K562 (cell line): ENCODE measurements at regions not wholly inside any gene's neighbourhood (a gene's known extent, or its start where the extent isn't known, plus 50 kb on each side); places are given as distances from the start of the nearest gene placed in this dataset.

ENCODE experiments used
- CBX5 ChIP-seq: IDR thresholded peaks from 2 replicates; pipeline ENCODE4 v1.6.1; 2014; ENCODE audit warnings: low read depth, borderline replicate concordance
- ETV6 ChIP-seq, 3 experiments: fragments of 150-350 bp in 1 of 3; sonication (generic) in 1 of 3; formaldehyde crosslinking in 1 of 3; IDR thresholded peaks; 2 replicates each; pipeline versions ENCODE4 v1.6.1 to v1.8.0; 2014 to 2022; ENCODE audit warnings: borderline replicate concordance in 2 of 3, low read depth in 2 of 3, antibody characterized with exemption in 1 of 3, low read length in 1 of 3, mild to moderate bottlenecking in 1 of 3, missing genetic modification reagents in 1 of 3
- FOXA1 ChIP-seq: fragments of 450-650 bp; IDR thresholded peaks from 2 replicates; pipeline ENCODE4 v1.6.1; 2016; ENCODE audit warnings: mild to moderate bottlenecking, borderline replicate concordance
- FOXA3 ChIP-seq, 2 experiments: fragments of 450-650 bp in 1 of 2; sonication (generic) in 1 of 2; formaldehyde crosslinking; IDR thresholded peaks in 1 of 2; conservative IDR thresholded peaks in 1 of 2; 2 replicates each; pipeline versions ENCODE4 v1.4.0 to v1.8.0; 2020 to 2022; ENCODE audit warnings: mild to moderate bottlenecking in 2 of 2, missing genetic modification reagents in 1 of 2
- HDAC3 ChIP-seq: fragments of 450-650 bp; IDR thresholded peaks from 2 replicates; pipeline ENCODE4 v1.6.1; 2018; ENCODE audit warnings: borderline replicate concordance, mild to moderate bottlenecking, moderate library complexity; ENCODE audit not compliant: partially characterized antibody
- MAFF ChIP-seq: IDR thresholded peaks from 2 replicates; pipeline ENCODE4 v1.6.1; 2012; ENCODE audit warnings: low read length, improper control_type of control experiment
- NCOA2 ChIP-seq, 2 experiments: fragments of 450-650 bp; IDR thresholded peaks; 2 replicates each; pipeline ENCODE4 v1.6.1; 2018; ENCODE audit warnings: mild to moderate bottlenecking in 2 of 2, moderate library complexity in 1 of 2; ENCODE audit not compliant: partially characterized antibody in 2 of 2
- NELFE ChIP-seq: IDR thresholded peaks from 2 replicates; pipeline ENCODE4 v1.6.1; 2011; ENCODE audit warnings: mild to moderate bottlenecking; ENCODE audit not compliant: insufficient read depth, insufficient read length
- NFRKB ChIP-seq: fragments of 450-650 bp; IDR thresholded peaks from 2 replicates; pipeline ENCODE4 v1.6.1; 2016; ENCODE audit warnings: low read depth
- PHF8 ChIP-seq: fragments of 200-600 bp; sonication (generic); IDR thresholded peaks from 2 replicates; pipeline ENCODE4 v1.6.1; 2012; ENCODE audit warnings: mixed run types, mild to moderate bottlenecking, inconsistent platforms, low read length, moderate library complexity, borderline replicate concordance
- RAD21 ChIP-seq, 2 experiments: fragments of 250-450 bp in 1 of 2; fragments of 450-650 bp in 1 of 2; sonication (Bioruptor Pico) in 1 of 2; formaldehyde crosslinking in 1 of 2; IDR thresholded peaks in 1 of 2; conservative IDR thresholded peaks in 1 of 2; 2 replicates each; pipeline versions ENCODE4 v1.4.0 to v1.8.0; 2020 to 2022; ENCODE audit warnings: mild to moderate bottlenecking in 2 of 2, moderate library complexity in 1 of 2
- TFAM ChIP-seq: fragments of 250-450 bp; sonication (Bioruptor Pico); conservative IDR thresholded peaks from 2 replicates; pipeline ENCODE4 v1.5.0; 2021; ENCODE audit warnings: mild to moderate bottlenecking, moderate library complexity
- ZNF134 ChIP-seq: fragments of 250-450 bp; sonication (Bioruptor Pico); conservative IDR thresholded peaks from 2 replicates; pipeline ENCODE4 v1.4.0; 2020
- ZNF146 ChIP-seq: IDR thresholded peaks from one replicate; pipeline ENCODE4 v1.6.1; 2018; ENCODE audit warnings: missing compliant biosample characterization; ENCODE audit not compliant: unreplicated experiment
- ZNF3 ChIP-seq: fragments of 250-450 bp; sonication (Bioruptor Pico); IDR thresholded peaks from 2 replicates; pipeline ENCODE4 v1.5.0; 2021; ENCODE audit warnings: mild to moderate bottlenecking, moderate library complexity
- ZNF407 ChIP-seq: fragments of 450-650 bp; IDR thresholded peaks from 2 replicates; pipeline ENCODE4 v1.6.1; 2016; ENCODE audit warnings: low read depth
- ZNF584 ChIP-seq: fragments of 200-800 bp; sonication (Bioruptor generic); IDR thresholded peaks from 2 replicates; pipeline ENCODE4 v1.6.1; 2016; ENCODE audit warnings: low read depth, mild to moderate bottlenecking, missing genetic modification characterization, missing compliant biosample characterization
- ZNF75A ChIP-seq: fragments of 450-650 bp; formaldehyde crosslinking; IDR thresholded peaks from 2 replicates; pipeline ENCODE4 v1.4.0; 2020; ENCODE audit warnings: mild to moderate bottlenecking
- TF ChIP-seq, protein P1 (sequence below): IDR thresholded peaks from 2 replicates; pipeline ENCODE4 v1.6.1; 2011; ENCODE audit not compliant: insufficient read length; ENCODE audit errors: extremely low read depth

GRCh38 chr6:27582928-27583725 lies 110.2 kb upstream of the ZNF184 start (continued):
- TF ChIP-seq ZNF407 (peak; percentile 72), TFAM (CRISPR knock-in tag) (no peak), ETV6 (IDR thresholded peaks at IDR 0.05; ENCODE audit: borderline replicate concordance in 1 of 2, low read depth in 2 of 2, low read length in 1 of 2) (no peak), ETV6 (CRISPR knock-in tag; IDR thresholded peaks at IDR 0.05; ENCODE audit: borderline replicate concordance) (no peak), FOXA1 (no peak), ZNF75A (CRISPR knock-in tag) (no peak), PHF8 (no peak), FOXA3 (CRISPR knock-in tag; conservative IDR thresholded peaks at IDR 0.05 in 1 of 2, IDR thresholded peaks at IDR 0.05 in 1 of 2) (no peak), RAD21 (CRISPR knock-in tag; conservative IDR thresholded peaks at IDR 0.05 in 1 of 2, IDR thresholded peaks at IDR 0.05 in 1 of 2) (0 out of 4 replicates have a peak, but pooled peaks of 1 of the 2 experiments have one; percentile 3), ZNF3 (no peak), NCOA2 (IDR thresholded peaks at IDR 0.05; ENCODE audit: partially characterized antibody in 2 of 2) (peak; percentile 21 to 75), NELFE (no peak), NFRKB (no peak), ZNF146 (CRISPR knock-in tag) (no peak), CBX5 (no peak), MAFF (no peak), ZNF134 (CRISPR knock-in tag) (no peak), ZNF584 (CRISPR knock-in tag) (no peak), HDAC3 (peak; percentile 45)
- TF ChIP-seq, protein P1, sequence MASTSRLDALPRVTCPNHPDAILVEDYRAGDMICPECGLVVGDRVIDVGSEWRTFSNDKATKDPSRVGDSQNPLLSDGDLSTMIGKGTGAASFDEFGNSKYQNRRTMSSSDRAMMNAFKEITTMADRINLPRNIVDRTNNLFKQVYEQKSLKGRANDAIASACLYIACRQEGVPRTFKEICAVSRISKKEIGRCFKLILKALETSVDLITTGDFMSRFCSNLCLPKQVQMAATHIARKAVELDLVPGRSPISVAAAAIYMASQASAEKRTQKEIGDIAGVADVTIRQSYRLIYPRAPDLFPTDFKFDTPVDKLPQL, result no peak
